AG10803 (cell line): ENCODE measurements at regions not wholly inside any gene's neighbourhood (a gene's known extent, or its start where the extent isn't known, plus 50 kb on each side); places are given as distances from the start of the nearest gene placed in this dataset.

Experiments used
- DNase-seq: peaks from one replicate; pipeline ENCODE4 v3.0.0; 2010; ENCODE audit warnings: low read depth
- H3K4me3 ChIP-seq: 2 replicates; pipeline ENCODE4 v1.5.1; 2011; ENCODE audit warnings: mild to moderate bottlenecking, low read length, control low read depth
- TF ChIP-seq, protein P1 (sequence below): conservative IDR thresholded peaks from 2 replicates; pipeline ENCODE4 v1.5.1; 2011; ENCODE audit warnings: mild to moderate bottlenecking, low read length, control low read depth, inconsistent platforms

DNA sequence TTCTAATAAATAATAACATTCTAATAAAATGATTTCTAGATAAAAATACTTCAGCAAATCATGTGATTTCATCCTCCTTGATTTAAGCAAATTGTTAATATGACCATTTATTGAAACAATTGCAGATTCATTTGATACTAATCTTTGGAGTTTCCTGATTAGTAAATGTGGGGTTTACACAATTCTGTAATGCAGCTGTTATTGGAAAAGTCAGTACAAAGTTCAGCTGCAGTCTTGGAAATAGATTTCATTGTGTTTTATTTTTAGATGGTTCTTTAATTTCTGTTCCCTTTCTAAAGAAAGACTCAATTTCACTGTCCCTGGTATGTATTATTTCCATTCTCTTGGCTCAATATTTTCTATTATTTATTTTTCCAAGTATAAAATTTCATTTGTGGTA lies 342.0 kb downstream of the TBC1D32 start:
- H3K4me3 ChIP-seq, result no peak overlapping the region
- TF ChIP-seq, protein P1, sequence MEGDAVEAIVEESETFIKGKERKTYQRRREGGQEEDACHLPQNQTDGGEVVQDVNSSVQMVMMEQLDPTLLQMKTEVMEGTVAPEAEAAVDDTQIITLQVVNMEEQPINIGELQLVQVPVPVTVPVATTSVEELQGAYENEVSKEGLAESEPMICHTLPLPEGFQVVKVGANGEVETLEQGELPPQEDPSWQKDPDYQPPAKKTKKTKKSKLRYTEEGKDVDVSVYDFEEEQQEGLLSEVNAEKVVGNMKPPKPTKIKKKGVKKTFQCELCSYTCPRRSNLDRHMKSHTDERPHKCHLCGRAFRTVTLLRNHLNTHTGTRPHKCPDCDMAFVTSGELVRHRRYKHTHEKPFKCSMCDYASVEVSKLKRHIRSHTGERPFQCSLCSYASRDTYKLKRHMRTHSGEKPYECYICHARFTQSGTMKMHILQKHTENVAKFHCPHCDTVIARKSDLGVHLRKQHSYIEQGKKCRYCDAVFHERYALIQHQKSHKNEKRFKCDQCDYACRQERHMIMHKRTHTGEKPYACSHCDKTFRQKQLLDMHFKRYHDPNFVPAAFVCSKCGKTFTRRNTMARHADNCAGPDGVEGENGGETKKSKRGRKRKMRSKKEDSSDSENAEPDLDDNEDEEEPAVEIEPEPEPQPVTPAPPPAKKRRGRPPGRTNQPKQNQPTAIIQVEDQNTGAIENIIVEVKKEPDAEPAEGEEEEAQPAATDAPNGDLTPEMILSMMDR, result no peak
- DNase-seq, result no peak

GRCh38 chr6:120990866-120991265 lies 343.4 kb downstream of the TBC1D32 start:
- DNase-seq, result no peak
- TF ChIP-seq, protein P1, result no peak
- no peak overlapping the region for H3K4me3 ChIP-seq

DNA sequence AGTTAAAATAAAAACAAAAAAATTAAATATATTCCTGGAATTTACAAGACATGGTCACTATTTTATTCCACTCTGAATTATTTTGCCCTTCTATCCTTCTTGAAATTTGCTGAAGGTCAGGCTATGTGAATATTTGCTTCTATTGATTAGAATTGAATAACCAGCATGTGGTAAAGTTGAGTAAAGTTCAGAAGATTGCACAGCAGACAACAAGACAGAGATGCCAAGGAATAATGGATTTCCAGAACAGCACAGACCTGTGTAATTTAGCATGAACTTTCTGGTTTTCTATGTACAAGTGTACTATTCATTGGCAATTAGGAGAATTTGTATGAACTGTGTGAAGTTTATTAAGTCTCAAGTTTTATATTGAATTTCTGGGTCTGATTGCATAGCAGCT lies 352.4 kb downstream of the TBC1D32 start:
- DNase-seq, result no peak
- no peak overlapping the region for H3K4me3 ChIP-seq
- TF ChIP-seq, protein P1, result no peak

GRCh38 chr6:120966321-120966720 lies 368.0 kb downstream of the TBC1D32 start:
- no peak for DNase-seq
- no peak overlapping the region for H3K4me3 ChIP-seq
- TF ChIP-seq, protein P1, result no peak

- no peak for DNase-seq
- no peak overlapping the region for H3K4me3 ChIP-seq
- TF ChIP-seq, protein P1, result no peak
These were observed 368.5 kb downstream of the TBC1D32 start for GRCh38 chr6:120965814-120966213.

DNA sequence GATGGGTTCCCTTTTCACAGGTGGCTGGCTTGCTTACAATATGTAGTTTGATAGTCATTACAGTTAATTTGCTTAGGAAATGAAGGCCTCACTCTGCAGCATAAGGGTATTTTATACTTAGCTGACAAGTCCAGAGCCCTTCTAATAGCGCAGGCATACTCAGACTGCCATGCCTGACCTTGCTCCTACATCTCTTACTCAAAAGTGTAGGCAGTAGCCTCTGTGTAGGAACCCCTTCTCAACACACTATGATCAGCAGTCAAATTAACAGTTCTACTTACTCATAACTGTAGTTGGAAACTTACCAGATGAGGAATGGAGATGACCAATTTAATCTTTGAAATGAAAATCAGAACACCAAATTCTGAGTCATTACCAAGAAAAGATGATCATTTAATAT lies 373.5 kb downstream of the TBC1D32 start:
- no peak overlapping the region for H3K4me3 ChIP-seq
- DNase-seq, result no peak
- TF ChIP-seq, protein P1, result no peak

DNA sequence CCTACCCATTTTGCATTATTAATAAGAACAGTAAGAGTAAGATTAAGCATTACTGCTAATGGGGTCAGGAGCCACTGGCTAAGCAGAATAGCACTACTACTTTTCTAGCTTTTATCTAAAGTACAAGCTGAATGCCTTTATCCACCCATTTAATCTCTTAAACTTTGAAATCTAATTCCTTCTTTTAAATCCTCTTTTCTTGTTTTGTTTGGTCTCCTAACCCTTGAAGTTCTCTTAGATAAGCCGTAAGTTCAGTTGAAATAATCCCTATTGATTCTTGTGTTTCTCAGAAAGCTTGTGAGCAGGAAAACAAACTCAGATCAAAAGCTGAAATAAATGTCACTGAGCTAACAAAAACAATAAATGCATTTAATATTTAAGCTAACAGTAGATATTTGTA lies 380.2 kb downstream of the TBC1D32 start:
- TF ChIP-seq, protein P1, result no peak
- DNase-seq, result no peak
- H3K4me3 ChIP-seq, result no peak overlapping the region
